SK-N-SH (cell line): ENCODE measurements at regions not wholly inside any gene's neighbourhood (a gene's known extent, or its start where the extent isn't known, plus 50 kb on each side); places are given as distances from the start of the nearest gene placed in this dataset.
A peak's percentile ranks its signal among the peaks of the same experiment; 100 is the strongest.

Experiments
- JUND ChIP-seq: IDR thresholded peaks from 2 replicates; pipeline ENCODE4 v1.4.0; 2012
- MXI1 ChIP-seq: IDR thresholded peaks from 2 replicates; pipeline ENCODE4 v1.6.1; 2012; ENCODE audit warnings: mild to moderate bottlenecking, low read depth, low read length, improper control_type of control experiment
- NFIC ChIP-seq: IDR thresholded peaks from 2 replicates; pipeline ENCODE4 v1.4.0; 2012; ENCODE audit warnings: borderline replicate concordance
- SIN3A ChIP-seq: IDR thresholded peaks from 2 replicates; pipeline ENCODE4 v1.6.1; 2012; ENCODE audit warnings: low read depth, mild to moderate bottlenecking, low read length, moderate library complexity, borderline replicate concordance
- YY1 ChIP-seq: IDR thresholded peaks from 2 replicates; pipeline ENCODE4 v1.4.0; 2012; ENCODE audit warnings: low read depth, mild to moderate bottlenecking
- TF ChIP-seq, protein P1 (sequence below): fragments of 200-600 bp; sonication (generic); IDR thresholded peaks from 2 replicates; pipeline ENCODE4 v1.6.1; 2017; ENCODE audit warnings: antibody characterized with exemption, mild to moderate bottlenecking, moderate library complexity
- TF ChIP-seq, protein P2 (sequence below): fragments of 150-350 bp; IDR thresholded peaks from 2 replicates; pipeline ENCODE4 v1.6.1; 2017; ENCODE audit warnings: antibody characterized with exemption, low read length, low read depth, borderline replicate concordance
- TF ChIP-seq, protein P3 (sequence below): IDR thresholded peaks from 2 replicates; pipeline ENCODE4; 2012
- TF ChIP-seq, protein P4 (sequence below): IDR thresholded peaks from 2 replicates; pipeline ENCODE4 v1.4.0; 2012; ENCODE audit warnings: low read depth, borderline replicate concordance

DNA sequence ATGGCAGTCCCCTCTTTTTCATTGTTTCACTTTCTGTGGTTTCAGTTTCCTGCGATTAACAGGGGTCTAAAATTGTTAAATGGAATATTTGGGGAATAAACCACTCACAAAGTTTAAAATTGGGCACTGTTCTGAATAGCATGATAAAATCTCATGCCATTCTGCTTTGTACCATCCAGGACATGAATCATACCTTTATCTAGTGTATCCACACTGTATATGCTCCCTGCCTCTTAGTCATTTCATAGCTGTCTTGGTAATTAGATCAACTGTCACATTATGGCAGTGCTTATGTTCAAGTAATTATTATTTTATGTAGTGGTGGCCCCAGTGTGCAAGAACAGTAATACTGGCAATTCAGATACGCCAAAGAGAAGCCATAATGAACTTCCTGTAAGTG, 734.5 kb downstream of the ZPLD1 start:
- TF ChIP-seq JUND (peak; percentile 78), SIN3A (no peak), NFIC (peak; percentile 60), MXI1 (no peak), YY1 (no peak)
- TF ChIP-seq, protein P1, sequence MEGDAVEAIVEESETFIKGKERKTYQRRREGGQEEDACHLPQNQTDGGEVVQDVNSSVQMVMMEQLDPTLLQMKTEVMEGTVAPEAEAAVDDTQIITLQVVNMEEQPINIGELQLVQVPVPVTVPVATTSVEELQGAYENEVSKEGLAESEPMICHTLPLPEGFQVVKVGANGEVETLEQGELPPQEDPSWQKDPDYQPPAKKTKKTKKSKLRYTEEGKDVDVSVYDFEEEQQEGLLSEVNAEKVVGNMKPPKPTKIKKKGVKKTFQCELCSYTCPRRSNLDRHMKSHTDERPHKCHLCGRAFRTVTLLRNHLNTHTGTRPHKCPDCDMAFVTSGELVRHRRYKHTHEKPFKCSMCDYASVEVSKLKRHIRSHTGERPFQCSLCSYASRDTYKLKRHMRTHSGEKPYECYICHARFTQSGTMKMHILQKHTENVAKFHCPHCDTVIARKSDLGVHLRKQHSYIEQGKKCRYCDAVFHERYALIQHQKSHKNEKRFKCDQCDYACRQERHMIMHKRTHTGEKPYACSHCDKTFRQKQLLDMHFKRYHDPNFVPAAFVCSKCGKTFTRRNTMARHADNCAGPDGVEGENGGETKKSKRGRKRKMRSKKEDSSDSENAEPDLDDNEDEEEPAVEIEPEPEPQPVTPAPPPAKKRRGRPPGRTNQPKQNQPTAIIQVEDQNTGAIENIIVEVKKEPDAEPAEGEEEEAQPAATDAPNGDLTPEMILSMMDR, result no peak
- TF ChIP-seq, protein P2, sequence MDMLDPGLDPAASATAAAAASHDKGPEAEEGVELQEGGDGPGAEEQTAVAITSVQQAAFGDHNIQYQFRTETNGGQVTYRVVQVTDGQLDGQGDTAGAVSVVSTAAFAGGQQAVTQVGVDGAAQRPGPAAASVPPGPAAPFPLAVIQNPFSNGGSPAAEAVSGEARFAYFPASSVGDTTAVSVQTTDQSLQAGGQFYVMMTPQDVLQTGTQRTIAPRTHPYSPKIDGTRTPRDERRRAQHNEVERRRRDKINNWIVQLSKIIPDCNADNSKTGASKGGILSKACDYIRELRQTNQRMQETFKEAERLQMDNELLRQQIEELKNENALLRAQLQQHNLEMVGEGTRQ, result no peak
- TF ChIP-seq, protein P3, sequence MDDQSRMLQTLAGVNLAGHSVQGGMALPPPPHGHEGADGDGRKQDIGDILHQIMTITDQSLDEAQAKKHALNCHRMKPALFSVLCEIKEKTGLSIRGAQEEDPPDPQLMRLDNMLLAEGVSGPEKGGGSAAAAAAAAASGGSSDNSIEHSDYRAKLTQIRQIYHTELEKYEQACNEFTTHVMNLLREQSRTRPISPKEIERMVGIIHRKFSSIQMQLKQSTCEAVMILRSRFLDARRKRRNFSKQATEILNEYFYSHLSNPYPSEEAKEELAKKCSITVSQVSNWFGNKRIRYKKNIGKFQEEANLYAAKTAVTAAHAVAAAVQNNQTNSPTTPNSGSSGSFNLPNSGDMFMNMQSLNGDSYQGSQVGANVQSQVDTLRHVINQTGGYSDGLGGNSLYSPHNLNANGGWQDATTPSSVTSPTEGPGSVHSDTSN, result peak; percentile 78
- TF ChIP-seq, protein P4, sequence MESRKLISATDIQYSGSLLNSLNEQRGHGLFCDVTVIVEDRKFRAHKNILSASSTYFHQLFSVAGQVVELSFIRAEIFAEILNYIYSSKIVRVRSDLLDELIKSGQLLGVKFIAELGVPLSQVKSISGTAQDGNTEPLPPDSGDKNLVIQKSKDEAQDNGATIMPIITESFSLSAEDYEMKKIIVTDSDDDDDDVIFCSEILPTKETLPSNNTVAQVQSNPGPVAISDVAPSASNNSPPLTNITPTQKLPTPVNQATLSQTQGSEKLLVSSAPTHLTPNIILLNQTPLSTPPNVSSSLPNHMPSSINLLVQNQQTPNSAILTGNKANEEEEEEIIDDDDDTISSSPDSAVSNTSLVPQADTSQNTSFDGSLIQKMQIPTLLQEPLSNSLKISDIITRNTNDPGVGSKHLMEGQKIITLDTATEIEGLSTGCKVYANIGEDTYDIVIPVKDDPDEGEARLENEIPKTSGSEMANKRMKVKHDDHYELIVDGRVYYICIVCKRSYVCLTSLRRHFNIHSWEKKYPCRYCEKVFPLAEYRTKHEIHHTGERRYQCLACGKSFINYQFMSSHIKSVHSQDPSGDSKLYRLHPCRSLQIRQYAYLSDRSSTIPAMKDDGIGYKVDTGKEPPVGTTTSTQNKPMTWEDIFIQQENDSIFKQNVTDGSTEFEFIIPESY, result no peak
